HL-60 (cell line): ENCODE measurements at regions not wholly inside any gene's neighbourhood (a gene's known extent, or its start where the extent isn't known, plus 50 kb on each side); places are given as distances from the start of the nearest gene placed in this dataset.

ENCODE experiments used
- DNase-seq, 2 experiments: peaks; one replicate each; pipeline ENCODE4 v3.0.0-alpha.2; 2010 to 2020; ENCODE audit warnings: low read depth in 1 of 2, low spot score in 1 of 2
- H3K27ac ChIP-seq: fragments of 250-450 bp; sonication (Bioruptor Pico); replicated peaks from 2 replicates; pipeline ENCODE4 v1.5.1; 2020; ENCODE audit warnings: mild to moderate bottlenecking, moderate library complexity
- H3K27me3 ChIP-seq: fragments of 250-450 bp; sonication (Bioruptor Pico); 2 replicates; pipeline ENCODE4 v1.5.1; 2021; ENCODE audit warnings: mild to moderate bottlenecking, moderate library complexity; ENCODE audit not compliant: insufficient read depth, poor library complexity, severe bottlenecking
- H3K4me3 ChIP-seq: replicated peaks from 2 replicates; pipeline ENCODE4 v1.5.1; 2011; ENCODE audit warnings: mild to moderate bottlenecking, control low read depth, low read length; ENCODE audit not compliant: insufficient read depth
- GABPA ChIP-seq: IDR thresholded peaks from 2 replicates; pipeline ENCODE4 v1.6.1; 2012; ENCODE audit warnings: low read depth
- POLR2AphosphoS5 ChIP-seq: IDR thresholded peaks from 2 replicates; pipeline ENCODE4 v1.6.1; 2012; ENCODE audit warnings: low read depth
- SPI1 ChIP-seq: IDR thresholded peaks from 2 replicates; pipeline ENCODE4 v1.6.1; 2012; ENCODE audit warnings: low read depth, mild to moderate bottlenecking, borderline replicate concordance
- TF ChIP-seq, protein P1 (sequence below): IDR thresholded peaks from 2 replicates; pipeline ENCODE4 v1.6.1; 2012; ENCODE audit warnings: low read depth; ENCODE audit not compliant: insufficient replicate concordance
- TF ChIP-seq, protein P2 (sequence below): IDR thresholded peaks from one replicate; pipeline ENCODE4 v1.5.1; 2011; ENCODE audit warnings: low read length, control low read depth, inconsistent platforms; ENCODE audit not compliant: insufficient read depth

DNA sequence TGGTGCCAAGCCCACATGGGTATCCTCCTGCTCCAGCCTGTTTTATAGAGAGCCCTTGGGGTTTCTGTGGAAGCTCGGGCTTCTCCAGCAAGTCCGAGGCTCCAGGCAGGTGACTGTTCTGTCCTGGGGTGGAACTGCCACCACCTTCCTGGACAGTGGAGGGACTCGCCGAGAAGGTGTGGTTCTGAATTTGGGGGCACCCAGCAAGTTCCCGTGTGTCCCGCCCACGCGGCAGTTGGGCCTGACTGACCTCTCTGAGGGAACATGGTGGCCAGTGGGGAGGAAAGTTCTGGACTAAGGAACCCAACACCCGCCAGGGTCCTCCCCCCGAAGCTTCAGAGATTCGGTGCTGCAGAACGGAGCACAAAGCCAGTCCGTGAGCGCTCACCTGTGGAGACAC is 158.1 kb upstream of the C1orf174 start:
- TF ChIP-seq, protein P1, sequence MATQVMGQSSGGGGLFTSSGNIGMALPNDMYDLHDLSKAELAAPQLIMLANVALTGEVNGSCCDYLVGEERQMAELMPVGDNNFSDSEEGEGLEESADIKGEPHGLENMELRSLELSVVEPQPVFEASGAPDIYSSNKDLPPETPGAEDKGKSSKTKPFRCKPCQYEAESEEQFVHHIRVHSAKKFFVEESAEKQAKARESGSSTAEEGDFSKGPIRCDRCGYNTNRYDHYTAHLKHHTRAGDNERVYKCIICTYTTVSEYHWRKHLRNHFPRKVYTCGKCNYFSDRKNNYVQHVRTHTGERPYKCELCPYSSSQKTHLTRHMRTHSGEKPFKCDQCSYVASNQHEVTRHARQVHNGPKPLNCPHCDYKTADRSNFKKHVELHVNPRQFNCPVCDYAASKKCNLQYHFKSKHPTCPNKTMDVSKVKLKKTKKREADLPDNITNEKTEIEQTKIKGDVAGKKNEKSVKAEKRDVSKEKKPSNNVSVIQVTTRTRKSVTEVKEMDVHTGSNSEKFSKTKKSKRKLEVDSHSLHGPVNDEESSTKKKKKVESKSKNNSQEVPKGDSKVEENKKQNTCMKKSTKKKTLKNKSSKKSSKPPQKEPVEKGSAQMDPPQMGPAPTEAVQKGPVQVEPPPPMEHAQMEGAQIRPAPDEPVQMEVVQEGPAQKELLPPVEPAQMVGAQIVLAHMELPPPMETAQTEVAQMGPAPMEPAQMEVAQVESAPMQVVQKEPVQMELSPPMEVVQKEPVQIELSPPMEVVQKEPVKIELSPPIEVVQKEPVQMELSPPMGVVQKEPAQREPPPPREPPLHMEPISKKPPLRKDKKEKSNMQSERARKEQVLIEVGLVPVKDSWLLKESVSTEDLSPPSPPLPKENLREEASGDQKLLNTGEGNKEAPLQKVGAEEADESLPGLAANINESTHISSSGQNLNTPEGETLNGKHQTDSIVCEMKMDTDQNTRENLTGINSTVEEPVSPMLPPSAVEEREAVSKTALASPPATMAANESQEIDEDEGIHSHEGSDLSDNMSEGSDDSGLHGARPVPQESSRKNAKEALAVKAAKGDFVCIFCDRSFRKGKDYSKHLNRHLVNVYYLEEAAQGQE = no peak
- TF ChIP-seq GABPA = no peak
- no peak for TF ChIP-seq SPI1
- no peak for TF ChIP-seq POLR2AphosphoS5
- TF ChIP-seq, protein P2, sequence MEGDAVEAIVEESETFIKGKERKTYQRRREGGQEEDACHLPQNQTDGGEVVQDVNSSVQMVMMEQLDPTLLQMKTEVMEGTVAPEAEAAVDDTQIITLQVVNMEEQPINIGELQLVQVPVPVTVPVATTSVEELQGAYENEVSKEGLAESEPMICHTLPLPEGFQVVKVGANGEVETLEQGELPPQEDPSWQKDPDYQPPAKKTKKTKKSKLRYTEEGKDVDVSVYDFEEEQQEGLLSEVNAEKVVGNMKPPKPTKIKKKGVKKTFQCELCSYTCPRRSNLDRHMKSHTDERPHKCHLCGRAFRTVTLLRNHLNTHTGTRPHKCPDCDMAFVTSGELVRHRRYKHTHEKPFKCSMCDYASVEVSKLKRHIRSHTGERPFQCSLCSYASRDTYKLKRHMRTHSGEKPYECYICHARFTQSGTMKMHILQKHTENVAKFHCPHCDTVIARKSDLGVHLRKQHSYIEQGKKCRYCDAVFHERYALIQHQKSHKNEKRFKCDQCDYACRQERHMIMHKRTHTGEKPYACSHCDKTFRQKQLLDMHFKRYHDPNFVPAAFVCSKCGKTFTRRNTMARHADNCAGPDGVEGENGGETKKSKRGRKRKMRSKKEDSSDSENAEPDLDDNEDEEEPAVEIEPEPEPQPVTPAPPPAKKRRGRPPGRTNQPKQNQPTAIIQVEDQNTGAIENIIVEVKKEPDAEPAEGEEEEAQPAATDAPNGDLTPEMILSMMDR = no peak
- no peaks in the 10 kb centered on the region for H3K27me3 ChIP-seq
- DNase-seq = no peak
- H3K27ac ChIP-seq = no peak overlapping the region
- no peak overlapping the region for H3K4me3 ChIP-seq

DNA sequence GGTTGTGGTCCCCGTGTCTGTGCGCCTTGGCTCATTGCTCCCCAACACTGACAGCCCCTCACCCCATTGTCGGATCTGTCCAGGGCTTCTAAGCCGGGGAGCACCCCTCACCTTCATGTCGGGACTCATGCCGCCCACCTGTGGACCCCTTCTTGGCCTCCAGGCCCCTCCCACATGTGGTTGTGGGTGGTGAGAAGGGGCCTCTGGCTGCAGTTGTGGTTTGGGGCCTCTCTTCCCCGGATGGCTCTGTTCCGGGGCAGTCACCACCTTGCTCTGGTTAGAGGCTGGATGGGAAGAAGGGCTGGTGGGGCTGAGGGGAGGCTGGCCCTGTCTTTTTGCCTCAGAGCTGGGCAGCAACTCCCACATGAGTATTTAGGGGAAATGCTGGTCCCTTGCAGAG is 158.6 kb upstream of the C1orf174 start:
- H3K27me3 ChIP-seq = no peaks in the 10 kb centered on the region
- H3K4me3 ChIP-seq = no peak overlapping the region
- H3K27ac ChIP-seq = no peak overlapping the region

DNA sequence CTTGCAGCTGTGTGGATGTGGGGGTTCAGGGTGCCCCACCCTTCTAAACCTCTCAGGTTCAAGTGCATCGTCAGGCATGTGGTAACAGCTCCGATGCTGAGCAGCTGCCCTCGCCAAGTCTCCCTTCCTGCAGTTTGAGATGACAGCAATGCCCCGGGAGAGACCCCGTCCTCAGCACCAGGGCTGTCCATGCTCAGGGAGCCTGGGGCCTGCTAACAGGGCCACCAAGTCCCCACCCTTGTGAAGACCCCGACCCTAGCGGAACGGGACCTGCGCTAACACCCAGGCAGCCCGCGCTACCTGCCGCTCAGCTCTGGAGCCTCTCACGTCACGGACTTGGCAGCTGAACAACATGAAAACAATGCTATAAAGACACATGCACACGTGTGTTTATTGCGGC is 159.2 kb upstream of the C1orf174 start:
- TF ChIP-seq POLR2AphosphoS5 (no peak), GABPA (no peak)
- H3K4me3 ChIP-seq = no peak overlapping the region
- no peak for DNase-seq

More for the DNA sequence above, 158.6 kb upstream of the C1orf174 start:
- TF ChIP-seq SPI1 (no peak), GABPA (no peak), POLR2AphosphoS5 (no peak)
- TF ChIP-seq, protein P2 = no peak
- TF ChIP-seq, protein P1 = no peak
- no peak for DNase-seq

DNA sequence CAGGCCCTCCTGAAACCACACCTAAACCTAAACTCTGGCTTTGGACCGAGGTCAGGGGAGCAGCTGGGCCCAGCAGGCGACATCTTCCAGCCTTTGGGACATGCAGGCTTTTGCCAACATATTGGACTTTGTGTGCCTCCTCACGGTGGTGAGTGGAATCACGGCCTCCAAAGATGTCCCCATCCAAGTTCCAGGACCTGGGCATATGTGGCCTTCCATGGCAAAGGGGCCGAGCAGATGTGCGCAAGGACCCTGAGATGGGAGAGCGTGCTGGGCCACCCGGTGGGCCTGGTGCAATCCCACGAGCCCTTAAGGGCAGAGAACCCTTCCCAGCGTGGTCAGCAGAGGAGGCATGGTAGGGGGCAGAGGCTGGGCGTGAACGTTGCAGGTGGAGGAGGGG is 160.8 kb upstream of the C1orf174 start:
- no peak for DNase-seq
- Histone ChIP-seq H3K27ac (no peak overlapping the region), H3K4me3 (no peak overlapping the region), H3K27me3 (no peaks in the 10 kb centered on the region)
- TF ChIP-seq POLR2AphosphoS5 (no peak), SPI1 (no peak), GABPA (no peak)
- TF ChIP-seq, protein P2 = no peak
- TF ChIP-seq, protein P1 = no peak

More for the DNA sequence above, 159.2 kb upstream of the C1orf174 start:
- H3K27me3 ChIP-seq = no peaks in the 10 kb centered on the region
- H3K27ac ChIP-seq = no peak overlapping the region
